ENCODE measurements at regions not wholly inside any gene's neighbourhood (a gene's known extent, or its start where the extent isn't known, plus 50 kb on each side); places are given as distances from the start of the nearest gene placed in this dataset.

- DNase-seq (ENCODE audit: low spot score): no peak
- in situ Hi-C loops (cut with MboI; ENCODE audit: low sequenced_read_pairs, unreplicated experiment): no loop called here
- TF ChIP-seq, protein P1, sequence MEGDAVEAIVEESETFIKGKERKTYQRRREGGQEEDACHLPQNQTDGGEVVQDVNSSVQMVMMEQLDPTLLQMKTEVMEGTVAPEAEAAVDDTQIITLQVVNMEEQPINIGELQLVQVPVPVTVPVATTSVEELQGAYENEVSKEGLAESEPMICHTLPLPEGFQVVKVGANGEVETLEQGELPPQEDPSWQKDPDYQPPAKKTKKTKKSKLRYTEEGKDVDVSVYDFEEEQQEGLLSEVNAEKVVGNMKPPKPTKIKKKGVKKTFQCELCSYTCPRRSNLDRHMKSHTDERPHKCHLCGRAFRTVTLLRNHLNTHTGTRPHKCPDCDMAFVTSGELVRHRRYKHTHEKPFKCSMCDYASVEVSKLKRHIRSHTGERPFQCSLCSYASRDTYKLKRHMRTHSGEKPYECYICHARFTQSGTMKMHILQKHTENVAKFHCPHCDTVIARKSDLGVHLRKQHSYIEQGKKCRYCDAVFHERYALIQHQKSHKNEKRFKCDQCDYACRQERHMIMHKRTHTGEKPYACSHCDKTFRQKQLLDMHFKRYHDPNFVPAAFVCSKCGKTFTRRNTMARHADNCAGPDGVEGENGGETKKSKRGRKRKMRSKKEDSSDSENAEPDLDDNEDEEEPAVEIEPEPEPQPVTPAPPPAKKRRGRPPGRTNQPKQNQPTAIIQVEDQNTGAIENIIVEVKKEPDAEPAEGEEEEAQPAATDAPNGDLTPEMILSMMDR (IDR thresholded peaks at IDR 0.05; ENCODE audit: borderline replicate concordance, control extremely low read depth, extremely low read depth, insufficient read depth, missing control alignments): no peak
Observed at GRCh38 chr2:173547499-173547898, 192.8 kb downstream of the CDCA7 start.

DNA sequence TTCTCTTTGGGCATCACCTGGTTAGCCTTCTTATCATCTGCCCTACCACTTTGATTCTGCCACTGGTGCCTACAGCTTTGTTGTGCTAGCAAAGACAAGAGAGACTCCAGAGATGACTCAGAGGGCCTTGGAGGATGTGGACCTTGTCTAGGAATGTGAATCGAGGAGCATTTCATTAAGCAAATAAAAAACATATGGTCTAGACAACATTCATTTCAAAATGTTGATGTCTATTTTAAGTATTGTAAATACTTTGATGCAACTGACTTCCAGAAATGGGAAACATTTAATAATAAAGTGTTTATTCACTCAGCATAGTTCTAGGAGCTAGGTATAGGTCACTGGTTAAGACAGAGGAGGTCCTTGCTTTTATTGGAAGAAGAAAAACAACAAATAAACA is 195.5 kb downstream of the CDCA7 start:
- in situ Hi-C loops (cut with MboI; ENCODE audit: low sequenced_read_pairs, unreplicated experiment): no loop called here
- DNase-seq (ENCODE audit: low spot score): no peak
- TF ChIP-seq, protein P1 (IDR thresholded peaks at IDR 0.05; ENCODE audit: borderline replicate concordance, control extremely low read depth, extremely low read depth, insufficient read depth, missing control alignments): no peak

DNA sequence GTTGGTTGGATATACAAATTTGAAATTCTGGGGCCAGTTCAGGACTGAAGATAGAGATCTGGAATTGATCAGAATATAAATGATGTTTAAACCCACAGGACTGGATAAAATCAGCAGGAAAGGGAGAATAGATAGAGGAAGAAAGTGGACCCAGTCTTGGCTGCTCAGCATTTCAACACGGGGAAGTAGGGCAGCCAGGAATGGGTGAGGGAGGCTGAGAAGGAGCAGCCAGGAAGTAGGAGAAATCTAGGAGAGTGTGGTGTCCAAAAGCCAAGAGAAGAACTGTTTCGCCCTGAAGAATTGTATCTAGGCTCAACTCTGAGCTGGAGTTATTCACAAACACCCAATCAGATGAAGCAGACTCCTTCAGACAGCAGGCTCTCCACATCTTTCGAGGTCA is 197.9 kb downstream of the CDCA7 start:
- TF ChIP-seq, protein P1 (IDR thresholded peaks at IDR 0.05; ENCODE audit: borderline replicate concordance, control extremely low read depth, extremely low read depth, insufficient read depth, missing control alignments): no peak
- no peak for DNase-seq (ENCODE audit: low spot score)
- in situ Hi-C loops (cut with MboI; ENCODE audit: low sequenced_read_pairs, unreplicated experiment): no loop called here

DNA sequence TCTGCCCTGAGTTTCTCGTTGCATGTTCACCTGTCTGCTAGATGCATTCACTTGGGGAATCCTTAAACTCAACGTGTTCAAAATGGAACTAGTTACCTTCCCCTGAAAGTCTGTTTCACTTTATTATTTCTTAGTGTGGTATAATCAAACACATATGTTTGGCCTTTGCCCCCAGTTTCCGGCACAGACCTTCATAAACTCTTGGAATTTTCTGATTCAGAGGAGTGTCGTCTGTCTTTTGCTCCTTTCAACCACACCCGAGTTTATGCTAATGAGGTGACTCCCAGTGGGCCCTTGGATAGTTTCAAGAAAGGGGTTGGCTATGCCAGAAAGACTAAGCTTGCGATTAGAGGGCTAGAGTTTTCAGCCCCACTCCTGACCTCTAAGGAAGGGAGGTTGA is 198.9 kb downstream of the CDCA7 start:
- TF ChIP-seq, protein P1 (IDR thresholded peaks at IDR 0.05; ENCODE audit: borderline replicate concordance, control extremely low read depth, extremely low read depth, insufficient read depth, missing control alignments): no peak

GRCh38 chr2:173555833-173556232 is 201.2 kb downstream of the CDCA7 start:
- TF ChIP-seq, protein P1 (IDR thresholded peaks at IDR 0.05; ENCODE audit: borderline replicate concordance, control extremely low read depth, extremely low read depth, insufficient read depth, missing control alignments): no peak
- no peak for DNase-seq (ENCODE audit: low spot score)
- in situ Hi-C loops (cut with MboI; ENCODE audit: low sequenced_read_pairs, unreplicated experiment): no loop called here

More for the DNA sequence above, 198.9 kb downstream of the CDCA7 start:
- in situ Hi-C loops (cut with MboI; ENCODE audit: low sequenced_read_pairs, unreplicated experiment): no loop called here
- DNase-seq (ENCODE audit: low spot score): no peak

GRCh38 chr2:173556816-173557215 is 202.1 kb downstream of the CDCA7 start:
- TF ChIP-seq, protein P1 (IDR thresholded peaks at IDR 0.05; ENCODE audit: borderline replicate concordance, control extremely low read depth, extremely low read depth, insufficient read depth, missing control alignments): no peak
- in situ Hi-C loops (cut with MboI; ENCODE audit: low sequenced_read_pairs, unreplicated experiment): no loop called here
- DNase-seq (ENCODE audit: low spot score): no peak

- TF ChIP-seq, protein P1 (IDR thresholded peaks at IDR 0.05; ENCODE audit: borderline replicate concordance, control extremely low read depth, extremely low read depth, insufficient read depth, missing control alignments): no peak
- DNase-seq (ENCODE audit: low spot score): no peak
- in situ Hi-C loops (cut with MboI; ENCODE audit: low sequenced_read_pairs, unreplicated experiment): no loop called here
Observed at GRCh38 chr2:173557497-173557896, 202.8 kb downstream of the CDCA7 start.

Measured in GM13976 (cell line).